ENCODE measurements at regions not wholly inside any gene's neighbourhood (a gene's known extent, or its start where the extent isn't known, plus 50 kb on each side); places are given as distances from the start of the nearest gene placed in this dataset.

DNA sequence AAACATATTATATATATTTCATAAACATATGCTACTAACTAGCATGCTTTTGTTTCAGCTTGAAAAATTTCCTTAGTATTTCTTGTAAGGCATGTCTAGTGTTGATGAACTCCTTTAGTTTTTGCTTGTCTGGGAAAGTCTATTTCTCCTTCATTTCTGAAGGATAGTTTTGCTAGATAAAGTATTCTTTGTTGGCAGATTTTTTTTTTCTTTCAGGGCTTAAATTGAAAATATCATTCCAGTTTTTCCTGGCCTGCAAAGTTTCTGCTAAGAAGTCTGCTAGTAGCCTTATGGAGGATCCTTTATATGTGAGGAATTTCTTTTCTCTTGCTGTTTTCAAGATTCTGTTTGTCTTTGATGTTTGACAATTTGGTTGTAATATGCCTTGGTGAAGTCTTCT is 183.5 kb downstream of the SLC4A3 start:
- TF ChIP-seq, protein P1, sequence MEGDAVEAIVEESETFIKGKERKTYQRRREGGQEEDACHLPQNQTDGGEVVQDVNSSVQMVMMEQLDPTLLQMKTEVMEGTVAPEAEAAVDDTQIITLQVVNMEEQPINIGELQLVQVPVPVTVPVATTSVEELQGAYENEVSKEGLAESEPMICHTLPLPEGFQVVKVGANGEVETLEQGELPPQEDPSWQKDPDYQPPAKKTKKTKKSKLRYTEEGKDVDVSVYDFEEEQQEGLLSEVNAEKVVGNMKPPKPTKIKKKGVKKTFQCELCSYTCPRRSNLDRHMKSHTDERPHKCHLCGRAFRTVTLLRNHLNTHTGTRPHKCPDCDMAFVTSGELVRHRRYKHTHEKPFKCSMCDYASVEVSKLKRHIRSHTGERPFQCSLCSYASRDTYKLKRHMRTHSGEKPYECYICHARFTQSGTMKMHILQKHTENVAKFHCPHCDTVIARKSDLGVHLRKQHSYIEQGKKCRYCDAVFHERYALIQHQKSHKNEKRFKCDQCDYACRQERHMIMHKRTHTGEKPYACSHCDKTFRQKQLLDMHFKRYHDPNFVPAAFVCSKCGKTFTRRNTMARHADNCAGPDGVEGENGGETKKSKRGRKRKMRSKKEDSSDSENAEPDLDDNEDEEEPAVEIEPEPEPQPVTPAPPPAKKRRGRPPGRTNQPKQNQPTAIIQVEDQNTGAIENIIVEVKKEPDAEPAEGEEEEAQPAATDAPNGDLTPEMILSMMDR (conservative IDR thresholded peaks at IDR 0.05; ENCODE audit: low read depth, low read length): no peak
- DNase-seq (ENCODE audit: low read depth): no peak

DNA sequence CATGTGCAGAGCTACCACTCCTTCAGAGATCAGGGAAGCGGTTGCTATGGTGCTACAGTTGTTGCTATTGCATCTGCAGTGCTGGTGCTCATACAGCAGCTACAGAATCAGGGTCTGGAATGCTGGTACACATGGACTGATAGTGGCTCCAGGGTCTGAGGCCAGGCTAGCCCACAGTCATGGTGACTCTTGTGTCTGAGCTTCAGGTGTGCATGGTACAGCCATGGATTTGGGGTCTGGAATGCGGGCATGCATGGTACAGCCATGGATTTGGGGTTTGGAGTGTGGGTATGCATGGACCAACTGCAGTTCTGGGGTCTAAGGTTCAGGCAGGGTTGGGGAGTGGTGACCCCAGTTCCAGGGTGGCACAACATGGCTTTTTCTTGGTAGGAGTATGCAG is 185.2 kb downstream of the SLC4A3 start:
- TF ChIP-seq, protein P1 (conservative IDR thresholded peaks at IDR 0.05; ENCODE audit: low read depth, low read length): no peak
- no peak overlapping the region for H3K4me3 ChIP-seq (ENCODE audit: low read depth, low read length)
- DNase-seq (ENCODE audit: low read depth): no peak

More for the DNA sequence above, 183.5 kb downstream of the SLC4A3 start:
- no peak overlapping the region for H3K4me3 ChIP-seq (ENCODE audit: low read depth, low read length)

DNA sequence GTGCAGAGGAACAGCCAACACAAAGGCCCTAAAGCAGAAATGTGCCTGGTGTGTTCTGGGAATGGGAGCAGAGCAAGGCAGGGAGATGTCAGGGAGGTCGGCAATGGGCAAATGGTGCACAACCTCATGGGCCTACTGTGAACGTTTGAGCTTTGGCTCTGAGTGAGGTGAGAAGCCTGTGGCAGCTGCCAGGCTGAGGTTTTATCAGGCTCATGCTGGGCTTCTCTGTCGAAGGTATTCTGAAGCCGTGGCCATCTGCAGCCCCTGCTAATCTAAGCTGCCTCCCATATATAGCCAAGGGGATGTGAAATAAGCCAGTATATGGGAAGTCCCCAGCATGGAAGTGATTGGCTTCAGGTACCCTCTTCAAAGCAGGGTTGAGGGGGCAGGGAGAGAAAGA is 193.3 kb downstream of the SLC4A3 start:
- no peak overlapping the region for H3K4me3 ChIP-seq (ENCODE audit: low read depth, low read length)
- TF ChIP-seq, protein P1 (conservative IDR thresholded peaks at IDR 0.05; ENCODE audit: low read depth, low read length): no peak
- no peak for DNase-seq (ENCODE audit: low read depth)

DNA sequence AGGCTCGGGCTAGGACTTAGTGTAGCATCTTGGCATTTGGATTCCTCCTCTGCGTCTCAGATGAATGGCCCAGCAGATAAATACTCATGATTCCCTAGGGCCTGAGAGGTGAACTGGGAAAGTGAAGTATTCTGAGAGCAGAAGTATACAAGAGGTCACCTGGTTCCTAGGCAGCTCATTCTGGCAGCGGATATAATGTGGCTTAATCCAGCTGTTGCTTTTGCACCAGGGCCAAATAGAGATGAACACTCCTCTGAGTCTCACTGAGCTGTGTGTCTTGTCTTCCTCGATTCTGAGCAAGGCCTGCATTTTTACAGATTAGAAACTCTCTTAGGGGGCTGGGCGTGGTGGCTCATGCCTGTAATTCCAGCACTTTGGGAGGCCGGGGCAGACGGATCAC is 196.1 kb downstream of the SLC4A3 start:
- no peak for DNase-seq (ENCODE audit: low read depth)
- TF ChIP-seq, protein P1 (conservative IDR thresholded peaks at IDR 0.05; ENCODE audit: low read depth, low read length): no peak

DNA sequence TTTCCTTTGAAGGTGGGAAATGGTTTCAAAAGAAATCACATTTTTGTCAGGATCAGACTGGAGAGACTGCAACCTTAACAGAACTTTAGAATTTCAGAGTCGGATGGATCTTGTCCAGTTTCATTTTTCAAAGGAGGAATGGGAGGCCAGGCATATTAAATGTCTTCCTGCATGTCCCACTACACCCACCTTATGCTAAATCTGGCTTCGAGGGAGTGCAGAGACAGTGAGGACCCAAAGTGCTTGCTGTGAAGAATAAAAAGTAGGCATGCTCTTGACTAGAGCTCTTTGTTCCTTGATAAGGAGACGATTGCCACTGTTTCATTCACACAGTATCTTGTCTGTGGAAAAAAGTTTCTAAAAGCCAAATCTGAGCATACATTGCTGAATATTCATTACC is 197.6 kb downstream of the SLC4A3 start:
- no peak for DNase-seq (ENCODE audit: low read depth)
- TF ChIP-seq, protein P1 (conservative IDR thresholded peaks at IDR 0.05; ENCODE audit: low read depth, low read length): no peak
- H3K4me3 ChIP-seq (ENCODE audit: low read depth, low read length): no peak overlapping the region

More for the DNA sequence above, 196.1 kb downstream of the SLC4A3 start:
- no peak overlapping the region for H3K4me3 ChIP-seq (ENCODE audit: low read depth, low read length)

DNA sequence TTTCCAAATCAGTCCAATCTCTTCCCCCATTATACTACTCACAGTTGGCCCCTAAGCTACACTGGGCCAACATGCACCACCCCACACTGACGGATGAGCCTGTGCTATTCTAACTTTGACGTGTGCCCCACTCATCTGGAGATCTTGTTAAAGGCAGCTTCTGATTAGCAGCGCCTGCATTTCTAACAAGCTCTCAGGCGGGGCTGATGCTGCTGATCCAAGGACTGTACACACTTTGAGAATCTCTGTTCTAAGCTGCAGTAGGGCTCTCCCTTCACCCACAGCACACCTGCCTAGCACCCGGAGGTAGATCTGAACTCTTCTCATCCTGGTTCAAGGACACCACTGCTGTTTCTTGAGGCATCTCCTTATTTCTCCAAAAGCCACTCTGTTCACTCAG is 200.7 kb downstream of the SLC4A3 start:
- H3K4me3 ChIP-seq (ENCODE audit: low read depth, low read length): no peak overlapping the region
- TF ChIP-seq, protein P1 (conservative IDR thresholded peaks at IDR 0.05; ENCODE audit: low read depth, low read length): no peak
- no peak for DNase-seq (ENCODE audit: low read depth)

DNA sequence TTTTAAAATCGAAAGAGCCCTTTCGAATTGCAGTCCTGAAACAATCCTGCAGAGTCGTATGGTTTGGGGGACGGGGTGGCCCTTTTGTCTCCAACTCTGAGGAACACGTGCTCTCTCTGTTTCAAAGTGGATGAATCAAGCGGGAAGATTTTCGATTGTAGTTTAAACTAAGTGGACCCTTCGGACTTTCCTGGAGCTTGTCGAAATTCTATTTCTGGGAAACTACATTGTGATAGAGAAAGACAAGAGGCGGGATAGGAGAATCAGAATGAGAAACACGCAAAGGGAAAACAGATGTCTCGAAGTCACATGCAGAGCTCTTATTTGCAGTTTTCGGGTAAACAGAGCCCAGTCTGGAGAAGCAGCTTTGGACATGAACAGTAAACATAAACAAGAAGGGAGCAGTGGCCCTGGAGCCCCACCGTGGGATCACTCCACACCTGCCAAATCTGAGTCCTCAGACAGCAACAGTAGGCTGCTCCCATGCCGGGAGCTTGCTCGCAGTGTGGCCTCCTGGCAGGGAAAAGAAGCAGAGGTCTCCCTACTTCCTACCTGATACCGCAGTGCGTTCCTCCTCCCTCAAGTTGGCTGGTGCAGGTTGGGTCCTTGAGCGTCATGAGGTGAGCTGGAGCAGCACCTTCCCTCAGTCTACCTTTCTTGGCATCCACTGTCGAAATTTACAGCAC is 202.4 kb downstream of the SLC4A3 start:
- TF ChIP-seq, protein P1 (conservative IDR thresholded peaks at IDR 0.05; ENCODE audit: low read depth, low read length): no peak
- H3K4me3 ChIP-seq (ENCODE audit: low read depth, low read length): no peak overlapping the region
- DNase-seq (ENCODE audit: low read depth): no peak

Data from choroid plexus epithelial cell (primary cell).